H9 (cell line): ENCODE measurements at regions not wholly inside any gene's neighbourhood (a gene's known extent, or its start where the extent isn't known, plus 50 kb on each side); places are given as distances from the start of the nearest gene placed in this dataset.

Experiments used
- DNase-seq: peaks from one replicate; pipeline ENCODE4 v3.0.0-alpha.2; 2017
- H2AFZ ChIP-seq: one replicate; pipeline ENCODE4 v1.6.1; 2013; ENCODE audit warnings: mild to moderate bottlenecking, low read length, control low read depth, moderate library complexity
- H2AK5ac ChIP-seq: 2 replicates; pipeline ENCODE4 v1.6.1; 2013; ENCODE audit warnings: low read length, control low read depth, mixed read lengths; ENCODE audit not compliant: insufficient read length
- H2BK120ac ChIP-seq: one replicate; pipeline ENCODE4 v1.6.1; 2013; ENCODE audit warnings: low read depth, mild to moderate bottlenecking, low read length, control low read depth, inconsistent platforms; ENCODE audit not compliant: poor library complexity, severe bottlenecking
- H2BK12ac ChIP-seq: 2 replicates; pipeline ENCODE4 v1.6.1; 2013; ENCODE audit warnings: low read length, control low read depth, mixed read lengths, low read depth; ENCODE audit not compliant: insufficient read length
- H2BK15ac ChIP-seq: 2 replicates; pipeline ENCODE4 v1.6.1; 2013; ENCODE audit warnings: low read depth, low read length, control low read depth
- H2BK20ac ChIP-seq: one replicate; pipeline ENCODE4 v1.6.1; 2013; ENCODE audit warnings: low read depth, mild to moderate bottlenecking, low read length, control low read depth, inconsistent platforms; ENCODE audit not compliant: poor library complexity, severe bottlenecking
- H2BK5ac ChIP-seq: 2 replicates; pipeline ENCODE4 v1.6.1; 2013; ENCODE audit warnings: low read length, control low read depth, mixed read lengths; ENCODE audit not compliant: insufficient read length
- H3K14ac ChIP-seq: 2 replicates; pipeline ENCODE4 v1.6.1; 2013; ENCODE audit warnings: low read length, control low read depth; ENCODE audit not compliant: insufficient read depth
- H3K18ac ChIP-seq: 2 replicates; pipeline ENCODE4 v1.6.1; 2013; ENCODE audit warnings: low read depth, mild to moderate bottlenecking, mixed read lengths, low read length, control low read depth; ENCODE audit not compliant: insufficient read length
- H3K23ac ChIP-seq: 2 replicates; pipeline ENCODE4 v1.6.1; 2013; ENCODE audit warnings: low read length, control low read depth, mixed read lengths, low read depth; ENCODE audit not compliant: insufficient read length
- H3K23me2 ChIP-seq: 2 replicates; pipeline ENCODE4 v1.6.1; 2013; ENCODE audit warnings: low read depth, mild to moderate bottlenecking, mixed read lengths, low read length, control low read depth; ENCODE audit not compliant: insufficient read length, poor library complexity, severe bottlenecking
- H3K27ac ChIP-seq: 2 replicates; pipeline ENCODE4 v1.5.1; 2013; ENCODE audit warnings: low read length, control low read depth, mixed read lengths, low read depth; ENCODE audit not compliant: insufficient read length
- H3K27me3 ChIP-seq: 2 replicates; pipeline ENCODE4 v1.6.1; 2013; ENCODE audit warnings: low read length, control low read depth, inconsistent platforms; ENCODE audit not compliant: insufficient read depth
- H3K4ac ChIP-seq: 2 replicates; pipeline ENCODE4 v1.6.1; 2013; ENCODE audit warnings: low read depth, mild to moderate bottlenecking, control low read depth, inconsistent platforms, low read length, moderate library complexity
- H3K4me1 ChIP-seq: 2 replicates; pipeline ENCODE4 v1.6.1; 2013; ENCODE audit warnings: low read length, control low read depth, inconsistent platforms; ENCODE audit not compliant: insufficient read depth
- H3K4me2 ChIP-seq: 2 replicates; pipeline ENCODE4 v1.6.1; 2013; ENCODE audit warnings: low read length, control low read depth, mixed read lengths; ENCODE audit not compliant: insufficient read length, insufficient read depth
- H3K56ac ChIP-seq: 2 replicates; pipeline ENCODE4 v1.6.1; 2013; ENCODE audit warnings: low read depth, mild to moderate bottlenecking, mixed read lengths, low read length, control low read depth; ENCODE audit not compliant: insufficient read length
- H3K79me1 ChIP-seq: 2 replicates; pipeline ENCODE4 v1.6.1; 2013; ENCODE audit warnings: low read depth, mild to moderate bottlenecking, moderate library complexity, low read length, control low read depth, inconsistent platforms; ENCODE audit not compliant: insufficient read depth, poor library complexity, severe bottlenecking
- H3K79me2 ChIP-seq: 2 replicates; pipeline ENCODE4 v1.6.1; 2013; ENCODE audit warnings: low read length, control low read depth, inconsistent platforms; ENCODE audit not compliant: insufficient read depth
- H3K9ac ChIP-seq: 2 replicates; pipeline ENCODE4 v1.6.1; 2013; ENCODE audit warnings: low read length, control low read depth, mixed read lengths; ENCODE audit not compliant: insufficient read length; ENCODE audit errors: extremely low read depth
- H3K9me3 ChIP-seq: one replicate; pipeline ENCODE4 v1.6.1; 2013; ENCODE audit warnings: low read depth, low read length, inconsistent platforms; ENCODE audit not compliant: control insufficient read depth
- H3T11ph ChIP-seq: one replicate; pipeline ENCODE4 v1.6.1; 2013; ENCODE audit warnings: mild to moderate bottlenecking, low read length, control low read depth, inconsistent platforms
- H4K20me1 ChIP-seq: one replicate; pipeline ENCODE4 v1.6.1; 2013; ENCODE audit not compliant: control insufficient read depth, insufficient read length, insufficient read depth
- H4K5ac ChIP-seq: 2 replicates; pipeline ENCODE4 v1.6.1; 2013; ENCODE audit warnings: low read depth, mild to moderate bottlenecking, mixed read lengths, low read length, control low read depth; ENCODE audit not compliant: insufficient read length
- H4K8ac ChIP-seq: replicated peaks from 2 replicates; pipeline ENCODE4 v1.6.1; 2013; ENCODE audit warnings: low read length, control low read depth, mixed read lengths, low read depth; ENCODE audit not compliant: insufficient read length
- H4K91ac ChIP-seq: 2 replicates; pipeline ENCODE4 v1.6.1; 2013; ENCODE audit warnings: low read depth, mild to moderate bottlenecking, moderate library complexity, mixed read lengths, low read length, control low read depth; ENCODE audit not compliant: insufficient read length
- H3K27ac Mint-ChIP-seq, 3 experiments: 2 replicates in 2 of 3; 3 replicates in 1 of 3; pipeline ENCODE4 v1.8.0; 2020 to 2021; ENCODE audit warnings: mixed read lengths in 3 of 3, mild to moderate bottlenecking in 1 of 3, moderate library complexity in 1 of 3
- H3K27me3 Mint-ChIP-seq: 2 replicates; pipeline ENCODE4 v1.8.0; 2021; ENCODE audit warnings: low read depth, mild to moderate bottlenecking, moderate library complexity, mixed read lengths
- H3K36me3 Mint-ChIP-seq, 3 experiments: 2 replicates in 2 of 3; 3 replicates in 1 of 3; pipeline ENCODE4 v1.8.0; 2020 to 2021; ENCODE audit warnings: low read depth in 3 of 3, mixed read lengths in 3 of 3; ENCODE audit not compliant: insufficient read depth in 1 of 3
- H3K4me1 Mint-ChIP-seq, 2 experiments: 2 replicates each; pipeline ENCODE4 v1.8.0; 2020; ENCODE audit warnings: mixed read lengths in 2 of 2
- H3K4me3 Mint-ChIP-seq, 2 experiments: 2 replicates in 1 of 2; 3 replicates in 1 of 2; pipeline ENCODE4 v1.8.0; 2020 to 2021; ENCODE audit warnings: mild to moderate bottlenecking in 2 of 2, mixed read lengths in 2 of 2, moderate library complexity in 1 of 2
- H3K9me3 Mint-ChIP-seq, 2 experiments: 2 replicates in 1 of 2; 3 replicates in 1 of 2; pipeline ENCODE4 v1.8.0; 2020; ENCODE audit warnings: mild to moderate bottlenecking in 2 of 2, mixed read lengths in 2 of 2, moderate library complexity in 1 of 2
- CTCF ChIP-seq: fragments of 200-600 bp; sonication (generic); conservative IDR thresholded peaks from 3 replicates; pipeline ENCODE4 v1.8.0; 2021; ENCODE audit warnings: antibody characterized with exemption, mild to moderate bottlenecking
- WGBS: extraction: QIAGEN DNeasy Blood & Tissue Kit; methylation state at CpG from one replicate; pipeline ENCODE4 v1.1.7; 2013; ENCODE audit warnings: missing lambda C conversion rate, low lambda C conversion rate, mixed read lengths; ENCODE audit not compliant: insufficient read length; ENCODE audit errors: extremely low coverage; 5-methylcytosine and 5-hydroxymethylcytosine counted together

- H3K23me2 ChIP-seq = no peaks in the 10 kb centered on the region
- no peak overlapping the region for H2AFZ ChIP-seq
- H3K14ac ChIP-seq = no peak overlapping the region
- H2BK5ac ChIP-seq = no peak overlapping the region
- no peak overlapping the region for H4K91ac ChIP-seq
- H3K9me3 ChIP-seq = no peaks in the 10 kb centered on the region
- H3T11ph ChIP-seq = no peak overlapping the region
- Mint-ChIP-seq H3K27me3 (no peaks in the 10 kb centered on the region; the same call in 1 of the 2 replicates), H3K36me3 (peaks cover 0 to 9% (median 0%) of the 10 kb centered on the region in 3 experiments; a peak in 2 of 7 replicates), H3K9me3 (no peaks in the 10 kb centered on the region), H3K4me3 (no peak overlapping the region), H3K4me1 (peaks cover 19 to 24% of the 10 kb centered on the region in 2 experiments), H3K27ac (no peak overlapping the region)
- no peak overlapping the region for H3K18ac ChIP-seq
- H3K79me1 ChIP-seq = no peaks in the 10 kb centered on the region
- no peak overlapping the region for H3K56ac ChIP-seq
- H4K20me1 ChIP-seq = no peaks in the 10 kb centered on the region
- H2BK20ac ChIP-seq = no peak overlapping the region
- H2BK15ac ChIP-seq = no peak overlapping the region
- no peaks in the 10 kb centered on the region for H3K27me3 ChIP-seq
- H3K27ac ChIP-seq = no peak overlapping the region
- no CpG with 5 or more reads among the region's 8 CpGs for WGBS
- H2BK120ac ChIP-seq = no peak overlapping the region
- no peak overlapping the region for H3K4me2 ChIP-seq
- no peak for DNase-seq
- H4K8ac ChIP-seq = no peak overlapping the region
- H3K4me1 ChIP-seq = no peaks in the 10 kb centered on the region; the same call in 1 of the 2 replicates
- no peak overlapping the region for H2AK5ac ChIP-seq
- no peak overlapping the region for H2BK12ac ChIP-seq
- no peak overlapping the region for H3K4ac ChIP-seq
- no peak overlapping the region for H3K9ac ChIP-seq
- TF ChIP-seq CTCF = no peak
- no peak overlapping the region for H3K23ac ChIP-seq
- no peaks in the 10 kb centered on the region; the same call in 1 of the 2 replicates for H3K79me2 ChIP-seq
- H4K5ac ChIP-seq = no peak overlapping the region
These were observed 123.0 kb downstream of the NAV1 start for GRCh38 chr1:201661823-201662359.
